ENCODE measurements at regions not wholly inside any gene's neighbourhood (a gene's known extent, or its start where the extent isn't known, plus 50 kb on each side); places are given as distances from the start of the nearest gene placed in this dataset.

- Mint-ChIP-seq H3K4me3 (ENCODE audit: unreplicated experiment) (no peak overlapping the region), H3K9me3 (ENCODE audit: unreplicated experiment) (no peaks in the 10 kb centered on the region)
- POLR2A ChIA-PET = no interaction called here
These were observed 439.6 kb downstream of the TNS3 start for GRCh38 chr7:47142169-47142866.

GRCh38 chr7:47132471-47132870 lies 449.4 kb downstream of the TNS3 start:
- no TSS peak for BruUV-seq (replicated peaks)
- intact Hi-C loops (cut with micrococcal nuclease) = no loop called here
- peaks cover 8% of the 10 kb centered on the region for H3K4me1 Mint-ChIP-seq (ENCODE audit: insufficient read depth, unreplicated experiment)
- ChIA-PET CTCF (no interaction called here), POLR2A (no interaction called here)
- peaks cover 24% of the 10 kb centered on the region for H3K27me3 Mint-ChIP-seq (ENCODE audit: insufficient read depth, unreplicated experiment)
- H3K27ac Mint-ChIP-seq (ENCODE audit: low read depth, unreplicated experiment) = no peak overlapping the region
- H3K36me3 Mint-ChIP-seq (ENCODE audit: insufficient read depth, unreplicated experiment) = no peaks in the 10 kb centered on the region
- H3K4me3 Mint-ChIP-seq (ENCODE audit: unreplicated experiment) = no peak overlapping the region
- no peak for DNase-seq (ENCODE audit: unreplicated experiment)
- H3K9me3 Mint-ChIP-seq (ENCODE audit: unreplicated experiment) = no peaks in the 10 kb centered on the region
- no peak for TF ChIP-seq CTCF (IDR thresholded peaks at IDR 0.05; ENCODE audit: unreplicated experiment)

More at GRCh38 chr7:47142169-47142866, 439.6 kb downstream of the TNS3 start:
- no TSS peak for BruUV-seq (replicated peaks)
- CTCF ChIA-PET = interaction anchor here (1.2 kb wide), 1 partner anchor 10 kb away, joined by 5 read pairs; no protein-coding TSS in a partner anchor
- Mint-ChIP-seq H3K27ac (ENCODE audit: low read depth, unreplicated experiment) (no peak overlapping the region), H3K36me3 (ENCODE audit: insufficient read depth, unreplicated experiment) (no peaks in the 10 kb centered on the region), H3K4me1 (ENCODE audit: insufficient read depth, unreplicated experiment) (peaks cover 6% of the 10 kb centered on the region), H3K27me3 (ENCODE audit: insufficient read depth, unreplicated experiment) (peaks cover 42% of the 10 kb centered on the region)
- TF ChIP-seq CTCF (IDR thresholded peaks at IDR 0.05; ENCODE audit: unreplicated experiment) = no peak
- intact Hi-C loops (cut with micrococcal nuclease) = no loop called here
- no peak for DNase-seq (ENCODE audit: unreplicated experiment)

- no peak for TF ChIP-seq CTCF (IDR thresholded peaks at IDR 0.05; ENCODE audit: unreplicated experiment)
- POLR2A ChIA-PET = no interaction called here
- DNase-seq (ENCODE audit: unreplicated experiment) = no peak
- H3K4me1 Mint-ChIP-seq (ENCODE audit: insufficient read depth, unreplicated experiment) = peaks cover 8% of the 10 kb centered on the region
- no TSS peak for BruUV-seq (replicated peaks)
- no peak overlapping the region for H3K27ac Mint-ChIP-seq (ENCODE audit: low read depth, unreplicated experiment)
- H3K4me3 Mint-ChIP-seq (ENCODE audit: unreplicated experiment) = no peak overlapping the region
- CTCF ChIA-PET = interaction anchor here (0.6 kb wide), 2 partner anchors 60 to 179 kb away, joined by 3 to 4 read pairs; no protein-coding TSS in a partner anchor
- H3K9me3 Mint-ChIP-seq (ENCODE audit: unreplicated experiment) = no peaks in the 10 kb centered on the region
- no peaks in the 10 kb centered on the region for H3K36me3 Mint-ChIP-seq (ENCODE audit: insufficient read depth, unreplicated experiment)
- intact Hi-C loops (cut with micrococcal nuclease) = no loop called here
- H3K27me3 Mint-ChIP-seq (ENCODE audit: insufficient read depth, unreplicated experiment) = peaks cover 24% of the 10 kb centered on the region
These were observed 453.2 kb downstream of the TNS3 start for GRCh38 chr7:47128700-47129099.

GRCh38 chr7:47125529-47125928 lies 456.4 kb downstream of the TNS3 start:
- no peaks in the 10 kb centered on the region for H3K4me1 Mint-ChIP-seq (ENCODE audit: insufficient read depth, unreplicated experiment)
- no TSS peak for BruUV-seq (replicated peaks)
- H3K27me3 Mint-ChIP-seq (ENCODE audit: insufficient read depth, unreplicated experiment) = peaks cover 15% of the 10 kb centered on the region
- H3K4me3 Mint-ChIP-seq (ENCODE audit: unreplicated experiment) = no peak overlapping the region
- no peaks in the 10 kb centered on the region for H3K9me3 Mint-ChIP-seq (ENCODE audit: unreplicated experiment)
- TF ChIP-seq CTCF (IDR thresholded peaks at IDR 0.05; ENCODE audit: unreplicated experiment) = no peak
- H3K27ac Mint-ChIP-seq (ENCODE audit: low read depth, unreplicated experiment) = no peak overlapping the region
- CTCF ChIA-PET = no interaction called here
- intact Hi-C loops (cut with micrococcal nuclease) = no loop called here
- H3K36me3 Mint-ChIP-seq (ENCODE audit: insufficient read depth, unreplicated experiment) = no peaks in the 10 kb centered on the region
- no peak for DNase-seq (ENCODE audit: unreplicated experiment)
- POLR2A ChIA-PET = interaction anchor here (0.6 kb wide), 1 partner anchor 26 kb away, joined by 3 read pairs; no protein-coding TSS in a partner anchor
